NCI-H2196 (cell line): ENCODE measurements at regions not wholly inside any gene's neighbourhood (a gene's known extent, or its start where the extent isn't known, plus 50 kb on each side); places are given as distances from the start of the nearest gene placed in this dataset.

Source experiments
- DNase-seq: peaks from one replicate; lab custom pipeline; 2025; ENCODE audit not compliant: unreplicated experiment; lab: John Stamatoyannopoulos, UW

- no peak for DNase-seq
Measured at GRCh38 chr18:73478191-73478590, 610.4 kb upstream of the NETO1 start.

DNA sequence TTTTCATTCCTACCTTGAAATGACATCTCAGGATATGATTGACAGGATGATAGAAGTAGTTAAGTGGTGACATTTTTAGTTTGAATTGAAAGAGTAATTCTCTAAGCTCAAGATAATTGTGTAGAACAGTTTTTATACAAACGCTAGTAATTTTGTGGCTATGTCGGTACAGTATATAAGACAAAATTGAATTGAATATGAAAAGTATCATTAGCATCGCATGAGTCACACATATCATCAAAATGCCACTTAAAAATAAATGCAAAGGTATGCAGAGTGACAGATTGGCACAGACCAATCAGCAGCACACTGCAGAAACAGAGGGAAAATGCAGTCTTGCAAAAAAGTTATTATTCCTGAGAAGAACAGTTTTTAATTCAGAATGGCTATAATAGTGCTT is 608.2 kb upstream of the NETO1 start:
- no peak for DNase-seq

DNA sequence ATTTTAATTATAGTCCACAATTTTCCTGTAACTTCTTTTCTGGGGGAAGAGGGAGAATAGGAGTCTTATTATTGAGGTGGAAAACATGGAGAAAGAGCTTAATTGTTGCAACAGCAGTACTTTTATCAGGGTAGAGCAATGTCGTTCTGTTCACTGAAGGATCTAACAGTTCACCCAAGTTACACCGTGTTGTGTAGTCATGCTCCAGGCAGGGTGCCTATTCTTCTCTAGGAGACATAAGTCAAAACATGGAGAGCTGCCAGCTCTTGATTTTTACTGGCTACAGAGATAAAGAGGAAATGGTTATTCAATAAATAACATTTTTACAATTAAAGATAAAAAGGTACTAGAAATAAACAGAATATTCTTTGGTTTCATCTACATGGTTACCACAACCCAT is 594.3 kb upstream of the NETO1 start:
- DNase-seq: no peak

- DNase-seq: no peak
Measured at GRCh38 chr18:73461780-73462059, 593.9 kb upstream of the NETO1 start.

- no peak for DNase-seq
Measured at GRCh38 chr18:73461038-73461779, 593.4 kb upstream of the NETO1 start.

- no peak for DNase-seq
Measured at GRCh38 chr18:73458186-73458964, 590.6 kb upstream of the NETO1 start.

DNA sequence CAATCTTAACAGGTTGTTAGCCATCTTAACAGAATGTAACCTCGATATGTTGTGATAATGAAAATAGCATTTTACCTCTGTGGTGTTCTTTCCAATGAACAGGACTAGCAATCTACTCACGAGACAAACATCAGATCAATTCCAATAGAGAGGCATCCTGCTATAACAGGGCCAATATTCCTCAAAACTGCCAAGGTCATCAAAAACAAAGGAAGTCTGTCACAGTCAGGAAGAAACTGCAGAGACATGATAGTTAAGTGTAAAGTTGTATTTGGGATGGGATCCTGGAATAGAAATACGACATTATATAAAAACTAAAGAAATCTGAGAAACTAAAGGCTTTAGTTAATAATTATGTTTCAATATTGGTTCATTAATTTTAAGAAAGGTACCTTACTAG is 588.9 kb upstream of the NETO1 start:
- no peak for DNase-seq

GRCh38 chr18:73452866-73453265 is 585.1 kb upstream of the NETO1 start:
- no peak for DNase-seq

GRCh38 chr18:73446502-73446901 is 578.7 kb upstream of the NETO1 start:
- no peak for DNase-seq

DNA sequence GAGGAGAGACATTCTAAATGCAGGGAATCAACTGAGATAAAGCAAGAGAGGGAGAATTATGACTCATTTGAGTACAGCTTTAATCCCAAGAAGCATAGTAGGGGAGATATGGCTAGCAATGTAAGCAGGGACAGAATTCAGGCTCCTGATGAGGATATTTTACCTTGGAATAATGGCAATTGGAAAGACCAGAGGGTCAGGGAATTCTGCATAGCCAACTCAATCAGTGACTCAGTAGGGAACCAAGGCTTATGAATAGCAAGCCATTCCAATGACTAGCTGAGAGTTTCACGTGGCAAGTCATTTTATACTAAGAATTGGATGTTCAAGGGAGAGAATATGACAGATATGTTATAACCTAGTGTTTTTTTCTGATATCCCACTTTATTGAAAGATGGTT is 563.8 kb upstream of the NETO1 start:
- no peak for DNase-seq

- no peak for DNase-seq
Measured at GRCh38 chr18:73421010-73421409, 553.2 kb upstream of the NETO1 start.

DNA sequence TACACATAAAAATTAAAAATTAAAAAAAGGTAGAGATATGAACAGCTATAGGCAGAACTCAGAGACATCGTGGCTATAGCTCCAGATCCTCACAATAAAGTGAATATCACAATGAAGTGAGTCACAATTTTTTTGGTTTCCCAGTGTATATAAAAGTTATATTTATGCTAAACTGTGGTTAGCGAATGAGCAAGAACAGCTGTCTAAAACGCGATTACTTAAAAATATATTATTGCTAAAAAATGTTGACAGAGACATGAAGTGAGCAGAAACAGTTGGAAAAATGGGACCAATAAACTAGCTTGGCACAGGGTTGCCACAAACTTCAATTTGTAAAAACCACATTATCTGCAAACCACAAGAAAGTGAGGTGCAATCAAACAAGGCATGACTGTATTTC is 551.7 kb upstream of the NETO1 start:
- DNase-seq: no peak

GRCh38 chr18:73414598-73414997 is 546.8 kb upstream of the NETO1 start:
- DNase-seq: no peak

- no peak for DNase-seq
Measured at GRCh38 chr18:73414069-73414468, 546.3 kb upstream of the NETO1 start.

GRCh38 chr18:73409242-73409641 is 541.5 kb upstream of the NETO1 start:
- DNase-seq: no peak

- no peak for DNase-seq
Measured at GRCh38 chr18:73408469-73408868, 540.7 kb upstream of the NETO1 start.

DNA sequence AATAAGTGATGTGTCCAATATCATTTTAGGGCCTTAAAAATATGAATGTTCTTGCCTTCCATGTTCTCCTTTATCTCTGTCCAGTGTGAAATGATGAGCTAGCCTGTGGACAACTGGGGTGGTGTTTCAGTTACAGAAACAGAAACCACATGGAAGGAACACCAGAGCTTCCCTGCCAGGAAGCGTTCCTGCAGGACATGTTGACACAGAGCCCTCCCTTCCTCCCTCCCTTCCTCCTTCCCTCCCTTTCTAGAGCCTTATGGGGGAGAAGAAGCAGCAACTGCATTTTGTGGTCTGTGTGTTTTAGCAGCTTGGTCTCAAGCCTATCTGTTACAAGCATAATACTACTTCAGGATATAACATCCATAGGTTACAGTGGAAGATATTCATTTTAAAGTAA is 539.7 kb upstream of the NETO1 start:
- DNase-seq: no peak

DNA sequence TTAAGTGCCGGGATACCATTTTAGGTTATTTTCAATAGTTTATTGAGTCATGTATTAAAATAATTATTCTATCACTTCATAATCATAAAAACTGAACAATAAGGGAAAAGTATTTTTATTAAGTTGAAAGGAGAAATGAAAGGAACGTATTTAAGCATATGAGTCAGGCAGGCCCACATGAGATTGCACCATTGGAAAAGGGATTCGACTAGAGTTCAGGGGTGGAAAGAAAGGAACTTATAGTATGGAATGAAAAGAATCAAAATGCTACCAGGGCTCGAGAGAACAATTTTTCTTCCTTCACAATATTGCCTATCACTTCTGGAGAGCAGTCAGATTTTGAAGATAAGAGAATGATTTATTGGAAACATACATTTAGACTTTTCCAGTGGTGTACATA is 516.5 kb upstream of the NETO1 start:
- DNase-seq: no peak

- DNase-seq: no peak
Measured at GRCh38 chr18:73381699-73382036, 513.9 kb upstream of the NETO1 start.

- no peak for DNase-seq
Measured at GRCh38 chr18:73381016-73381698, 513.4 kb upstream of the NETO1 start.

DNA sequence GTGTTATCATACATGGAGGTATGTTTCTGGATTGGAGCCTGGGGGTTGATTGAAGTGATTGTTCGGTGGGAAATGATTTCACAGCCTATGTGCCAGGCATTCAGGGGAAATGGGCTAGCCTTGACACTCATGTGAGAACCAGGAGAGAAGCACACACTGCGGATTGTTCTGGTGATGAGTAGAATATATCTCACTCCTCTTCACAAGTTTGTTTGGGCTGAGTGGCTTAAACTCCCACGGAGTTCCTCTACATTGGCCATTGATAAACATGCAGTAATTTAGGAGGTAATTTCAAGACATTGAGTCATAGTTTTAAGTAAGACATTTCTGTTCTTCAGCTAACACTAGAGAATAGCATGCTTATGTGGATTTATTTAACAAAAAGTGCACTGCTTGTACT is 498.9 kb upstream of the NETO1 start:
- no peak for DNase-seq

GRCh38 chr18:73365018-73365417 is 497.2 kb upstream of the NETO1 start:
- no peak for DNase-seq
